ENCODE measurements at regions not wholly inside any gene's neighbourhood (a gene's known extent, or its start where the extent isn't known, plus 50 kb on each side); places are given as distances from the start of the nearest gene placed in this dataset.

GRCh38 chr10:53006663-53007526, 234.3 kb upstream of the MBL2 start:
- no peak overlapping the region for H3K4me3 ChIP-seq (replicated peaks in 1 of 3)
- no peak for DNase-seq
- no peaks in the 10 kb centered on the region for H3K36me3 ChIP-seq
- peaks cover 25 to 29% of the 10 kb centered on the region in 2 donors for H3K4me1 ChIP-seq
- 90 to 94% methylated on average over 1 of the region's 1 CpG for WGBS, 2 donors
- H3K27ac ChIP-seq, result peak overlapping the region; percentile 70 to 77 (median 72)
- no peaks in the 10 kb centered on the region for H3K27me3 ChIP-seq
- no peaks in the 10 kb centered on the region for H3K9me3 ChIP-seq
- intact Hi-C loops (cut with DNase I), result no loop called here
- TF ChIP-seq CTCF (IDR thresholded peaks at IDR 0.05) (no peak), POLR2A (IDR thresholded peaks at IDR 0.05) (no peak)

- 27 to 28% methylated on average over 3 of the region's 3 CpGs for WGBS, 2 donors
- TF ChIP-seq POLR2A (IDR thresholded peaks at IDR 0.05), result peak in 1 of 2 donors; percentile 15
- TF ChIP-seq CTCF (IDR thresholded peaks at IDR 0.05), result no peak
- intact Hi-C loops (cut with DNase I), result no loop called here
- Histone ChIP-seq H3K4me1 (peaks cover 25 to 29% of the 10 kb centered on the region in 2 donors), H3K36me3 (no peaks in the 10 kb centered on the region), H3K27me3 (no peaks in the 10 kb centered on the region), H3K27ac (peak overlapping the region; percentile 70 to 77 (median 72)), H3K9me3 (no peaks in the 10 kb centered on the region), H3K4me3 (replicated peaks in 1 of 3) (no peak overlapping the region)
- peak; percentile 48 to 58 for DNase-seq
Observed at GRCh38 chr10:53005612-53006345, 233.2 kb upstream of the MBL2 start.

GRCh38 chr10:53003094-53003493, 230.5 kb upstream of the MBL2 start:
- intact Hi-C loops (cut with DNase I), result no loop called here
- 73 to 74% methylated on average over 5 of the region's 5 CpGs for WGBS, 2 donors
- Histone ChIP-seq H3K9me3 (no peaks in the 10 kb centered on the region), H3K36me3 (no peaks in the 10 kb centered on the region), H3K27ac (no peak overlapping the region), H3K4me1 (peaks cover 30 to 37% of the 10 kb centered on the region in 2 donors), H3K27me3 (no peaks in the 10 kb centered on the region), H3K4me3 (replicated peaks in 1 of 3) (no peak overlapping the region)
- DNase-seq, result no peak
- TF ChIP-seq CTCF (IDR thresholded peaks at IDR 0.05), result no peak
- TF ChIP-seq POLR2A (IDR thresholded peaks at IDR 0.05), result no peak

- no peak for DNase-seq
- Histone ChIP-seq H3K27me3 (no peaks in the 10 kb centered on the region), H3K4me1 (peaks cover 9 to 14% of the 10 kb centered on the region in 2 donors), H3K9me3 (no peaks in the 10 kb centered on the region), H3K27ac (no peak overlapping the region), H3K36me3 (no peaks in the 10 kb centered on the region), H3K4me3 (replicated peaks in 1 of 3) (no peak overlapping the region)
- TF ChIP-seq CTCF (IDR thresholded peaks at IDR 0.05), result no peak
- TF ChIP-seq POLR2A (IDR thresholded peaks at IDR 0.05), result no peak
- intact Hi-C loops (cut with DNase I), result no loop called here
- WGBS, 2 donors, result 66 to 68% methylated on average over 2 of the region's 2 CpGs
Observed at GRCh38 chr10:52999681-53000080, 227.1 kb upstream of the MBL2 start.

GRCh38 chr10:52999258-52999657, 226.7 kb upstream of the MBL2 start:
- intact Hi-C loops (cut with DNase I), result no loop called here
- H3K36me3 ChIP-seq, result no peaks in the 10 kb centered on the region
- no peak overlapping the region for H3K4me3 ChIP-seq (replicated peaks in 1 of 3)
- peak overlapping the region in 1 of 3 donors; percentile 7 for H3K27ac ChIP-seq
- TF ChIP-seq POLR2A (IDR thresholded peaks at IDR 0.05) (no peak), CTCF (IDR thresholded peaks at IDR 0.05) (no peak)
- WGBS, 2 donors, result 60 to 75% methylated on average over 2 of the region's 2 CpGs
- H3K9me3 ChIP-seq, result no peaks in the 10 kb centered on the region
- peaks cover 5 to 10% of the 10 kb centered on the region in 2 donors for H3K4me1 ChIP-seq
- no peak for DNase-seq
- H3K27me3 ChIP-seq, result no peaks in the 10 kb centered on the region

All from thyroid gland (tissue), 4 donors.